ENCODE measurements at regions not wholly inside any gene's neighbourhood (a gene's known extent, or its start where the extent isn't known, plus 50 kb on each side); places are given as distances from the start of the nearest gene placed in this dataset.

- DNase-seq (ENCODE audit: low spot score) = no peak
- TF ChIP-seq CTCF (IDR thresholded peaks at IDR 0.05; ENCODE audit: extremely low read depth, missing control alignments) = no peak
Measured at GRCh38 chr13:40087091-40088002, 431.9 kb downstream of the COG6 start.

- no peak for TF ChIP-seq CTCF (IDR thresholded peaks at IDR 0.05; ENCODE audit: extremely low read depth, missing control alignments)
- DNase-seq (ENCODE audit: low spot score) = no peak
Measured at GRCh38 chr13:40094056-40094455, 438.6 kb downstream of the COG6 start.

GRCh38 chr13:40095695-40096356, 440.4 kb downstream of the COG6 start:
- no peak for DNase-seq (ENCODE audit: low spot score)

GRCh38 chr13:40096357-40096901, 441.0 kb downstream of the COG6 start:
- DNase-seq (ENCODE audit: low spot score) = no peak
- TF ChIP-seq CTCF (IDR thresholded peaks at IDR 0.05; ENCODE audit: extremely low read depth, missing control alignments) = no peak

More at GRCh38 chr13:40095695-40096356, 440.4 kb downstream of the COG6 start:
- no peak for TF ChIP-seq CTCF (IDR thresholded peaks at IDR 0.05; ENCODE audit: extremely low read depth, missing control alignments)

GRCh38 chr13:40098246-40098645, 442.8 kb downstream of the COG6 start:
- no peak for DNase-seq (ENCODE audit: low spot score)
- TF ChIP-seq CTCF (IDR thresholded peaks at IDR 0.05; ENCODE audit: extremely low read depth, missing control alignments) = no peak

DNA sequence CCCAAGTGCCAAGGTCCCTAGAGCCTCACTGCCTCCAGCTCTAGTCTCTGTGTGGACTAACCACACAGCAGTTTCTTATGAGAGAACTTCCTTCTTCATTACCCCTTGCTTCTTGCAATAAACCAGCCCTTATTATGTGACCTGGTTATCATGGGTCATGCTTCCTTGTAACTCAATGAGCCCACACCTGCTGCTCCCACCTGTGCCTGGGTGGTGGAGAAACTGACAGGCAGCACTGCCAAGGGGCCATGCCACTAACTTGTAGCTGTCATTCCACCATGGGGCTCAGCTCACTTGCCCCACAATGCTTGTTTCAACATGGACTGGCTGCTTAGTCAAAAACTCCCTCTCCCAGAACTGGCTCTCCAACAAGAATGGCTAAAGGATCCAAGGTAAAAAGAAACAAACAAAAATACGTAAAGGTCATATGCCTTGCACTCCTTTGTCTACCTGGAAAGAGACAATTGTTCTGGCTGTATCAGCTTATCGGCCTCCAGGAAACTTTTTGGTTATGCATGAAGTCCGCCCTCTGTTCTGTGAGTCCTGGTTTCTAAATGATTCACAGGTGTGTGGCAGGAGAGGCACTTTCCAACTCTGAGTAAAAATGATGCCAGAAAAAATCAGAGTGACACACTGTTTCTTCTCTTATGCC, 446.4 kb downstream of the COG6 start:
- peak; percentile 27 for DNase-seq (ENCODE audit: low spot score)
- no peak for TF ChIP-seq CTCF (IDR thresholded peaks at IDR 0.05; ENCODE audit: extremely low read depth, missing control alignments)

All from GM20000 (cell line).